KMS-11 (cell line): ENCODE measurements at regions not wholly inside any gene's neighbourhood (a gene's known extent, or its start where the extent isn't known, plus 50 kb on each side); places are given as distances from the start of the nearest gene placed in this dataset.

ENCODE experiments used
- H2AFZ ChIP-seq: fragments of 200-600 bp; sonication (generic); 2 replicates; pipeline ENCODE4 v1.6.1; 2016; ENCODE audit warnings: antibody characterized with exemption, mixed run types, low read depth
- H3K27ac ChIP-seq: fragments of 200-600 bp; sonication (generic); 2 replicates; pipeline ENCODE4 v1.6.1; 2016; ENCODE audit warnings: mild to moderate bottlenecking, mixed run types
- H3K27me3 ChIP-seq: fragments of 200-600 bp; sonication (generic); 2 replicates; pipeline ENCODE4 v1.6.1; 2017; ENCODE audit warnings: mild to moderate bottlenecking, low read depth, mixed run types, moderate library complexity; ENCODE audit not compliant: insufficient read depth
- H3K36me3 ChIP-seq: fragments of 200-600 bp; sonication (generic); 2 replicates; pipeline ENCODE4 v1.6.1; 2017; ENCODE audit warnings: mild to moderate bottlenecking, mixed run types; ENCODE audit not compliant: insufficient read depth
- H3K4me1 ChIP-seq: fragments of 200-600 bp; sonication (generic); 2 replicates; pipeline ENCODE4 v1.6.1; 2016; ENCODE audit warnings: mild to moderate bottlenecking, low read depth, mixed run types; ENCODE audit not compliant: poor library complexity, severe bottlenecking
- H3K4me2 ChIP-seq: fragments of 200-600 bp; sonication (generic); 2 replicates; pipeline ENCODE4 v1.7.0; 2016; ENCODE audit warnings: mild to moderate bottlenecking, mixed run types
- H3K4me3 ChIP-seq: fragments of 200-600 bp; sonication (generic); IDR thresholded peaks from 2 replicates; pipeline ENCODE4 v1.6.1; 2017; ENCODE audit warnings: low read depth, low read length, mixed read lengths; ENCODE audit not compliant: insufficient read depth
- H3K79me2 ChIP-seq: fragments of 200-600 bp; sonication (generic); 2 replicates; pipeline ENCODE4 v1.6.1; 2016; ENCODE audit warnings: low read depth, mixed run types; ENCODE audit not compliant: insufficient read depth
- H3K9ac ChIP-seq: fragments of 200-600 bp; sonication (generic); 2 replicates; pipeline ENCODE4 v1.6.1; 2016; ENCODE audit warnings: mild to moderate bottlenecking, mixed run types
- H4K20me1 ChIP-seq: fragments of 200-600 bp; sonication (generic); 2 replicates; pipeline ENCODE4 v1.6.1; 2016; ENCODE audit warnings: mild to moderate bottlenecking, mixed run types; ENCODE audit not compliant: insufficient read depth
- TF ChIP-seq, protein P1 (sequence below): fragments of 200-600 bp; sonication (generic); conservative IDR thresholded peaks from 2 replicates; pipeline ENCODE4 v1.6.1; 2017; ENCODE audit warnings: low read depth, mild to moderate bottlenecking, antibody characterized with exemption, low read length, moderate library complexity, mixed read lengths

DNA sequence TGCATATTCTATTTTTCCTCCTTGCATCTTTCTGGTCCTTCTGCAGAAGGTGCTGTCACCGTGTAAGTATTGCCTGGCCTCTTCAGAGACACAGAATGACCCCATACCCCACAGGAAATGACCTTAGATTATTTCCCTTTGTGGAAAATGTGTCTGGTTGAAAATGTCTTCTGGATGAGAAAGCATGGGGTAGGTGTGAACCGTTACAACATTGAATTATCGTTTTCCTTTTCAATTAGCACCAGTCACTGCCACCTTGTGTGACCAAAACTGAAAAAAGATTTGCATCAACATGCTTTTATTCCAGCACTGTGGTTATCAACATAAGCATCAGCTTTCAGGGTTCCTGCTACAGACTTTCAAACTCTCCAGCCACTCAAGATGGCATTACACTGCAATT is 58.0 kb upstream of the CELF2 start:
- TF ChIP-seq, protein P1, sequence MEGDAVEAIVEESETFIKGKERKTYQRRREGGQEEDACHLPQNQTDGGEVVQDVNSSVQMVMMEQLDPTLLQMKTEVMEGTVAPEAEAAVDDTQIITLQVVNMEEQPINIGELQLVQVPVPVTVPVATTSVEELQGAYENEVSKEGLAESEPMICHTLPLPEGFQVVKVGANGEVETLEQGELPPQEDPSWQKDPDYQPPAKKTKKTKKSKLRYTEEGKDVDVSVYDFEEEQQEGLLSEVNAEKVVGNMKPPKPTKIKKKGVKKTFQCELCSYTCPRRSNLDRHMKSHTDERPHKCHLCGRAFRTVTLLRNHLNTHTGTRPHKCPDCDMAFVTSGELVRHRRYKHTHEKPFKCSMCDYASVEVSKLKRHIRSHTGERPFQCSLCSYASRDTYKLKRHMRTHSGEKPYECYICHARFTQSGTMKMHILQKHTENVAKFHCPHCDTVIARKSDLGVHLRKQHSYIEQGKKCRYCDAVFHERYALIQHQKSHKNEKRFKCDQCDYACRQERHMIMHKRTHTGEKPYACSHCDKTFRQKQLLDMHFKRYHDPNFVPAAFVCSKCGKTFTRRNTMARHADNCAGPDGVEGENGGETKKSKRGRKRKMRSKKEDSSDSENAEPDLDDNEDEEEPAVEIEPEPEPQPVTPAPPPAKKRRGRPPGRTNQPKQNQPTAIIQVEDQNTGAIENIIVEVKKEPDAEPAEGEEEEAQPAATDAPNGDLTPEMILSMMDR: no peak

DNA sequence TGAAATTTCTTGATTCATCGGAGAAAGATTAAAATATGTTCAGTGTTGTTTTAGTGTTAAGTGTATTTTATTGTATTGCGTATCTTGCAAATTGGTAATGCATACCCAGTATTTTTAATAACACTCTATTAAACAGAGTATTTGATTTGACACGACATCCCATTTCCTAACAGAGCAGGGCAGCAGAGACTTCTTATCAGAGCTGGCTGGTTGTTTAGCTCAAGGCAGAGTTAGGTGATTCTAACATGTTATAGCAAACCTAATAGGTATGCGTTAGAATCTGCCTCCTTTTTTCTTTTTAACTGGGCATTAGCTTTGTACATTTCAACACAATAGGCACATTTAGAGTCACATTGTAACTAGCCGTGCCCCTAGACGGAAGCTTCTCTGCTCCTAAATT is 57.1 kb upstream of the CELF2 start:
- H3K4me2 ChIP-seq: no peak overlapping the region
- H3K4me3 ChIP-seq: no peak overlapping the region
- H2AFZ ChIP-seq: no peak overlapping the region
- H3K27me3 ChIP-seq: no peaks in the 10 kb centered on the region
- no peaks in the 10 kb centered on the region for H3K4me1 ChIP-seq
- H3K9ac ChIP-seq: no peak overlapping the region
- TF ChIP-seq, protein P1: no peak
- no peaks in the 10 kb centered on the region for H3K79me2 ChIP-seq
- no peak overlapping the region for H3K27ac ChIP-seq
- no peaks in the 10 kb centered on the region for H3K36me3 ChIP-seq
- no peaks in the 10 kb centered on the region for H4K20me1 ChIP-seq

More for the DNA sequence above, 58.0 kb upstream of the CELF2 start:
- H3K27me3 ChIP-seq: no peaks in the 10 kb centered on the region
- no peaks in the 10 kb centered on the region for H4K20me1 ChIP-seq
- no peak overlapping the region for H3K9ac ChIP-seq
- no peaks in the 10 kb centered on the region for H3K36me3 ChIP-seq
- H3K4me3 ChIP-seq: no peak overlapping the region
- H2AFZ ChIP-seq: no peak overlapping the region
- H3K27ac ChIP-seq: no peak overlapping the region
- no peaks in the 10 kb centered on the region for H3K79me2 ChIP-seq
- no peaks in the 10 kb centered on the region for H3K4me1 ChIP-seq
- no peak overlapping the region for H3K4me2 ChIP-seq

DNA sequence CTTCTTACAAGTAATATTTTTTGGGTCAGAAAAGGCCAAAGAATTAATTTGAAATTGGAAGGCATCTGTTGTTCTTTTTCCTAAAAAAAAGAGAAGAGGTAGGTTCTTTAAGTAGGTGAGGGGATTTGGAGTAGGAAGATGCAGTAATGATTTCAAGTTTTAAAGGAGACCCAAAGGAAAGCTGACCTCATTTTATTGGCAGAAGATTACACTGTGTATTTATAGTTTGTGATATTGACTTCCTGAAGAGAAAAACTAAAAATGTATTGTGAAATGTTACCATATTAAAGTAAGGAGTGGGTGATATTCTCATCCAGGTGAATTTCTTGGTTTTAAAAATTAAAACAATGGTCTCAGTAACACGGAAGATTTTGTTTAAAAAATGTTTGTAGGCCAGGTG is 56.6 kb upstream of the CELF2 start:
- H4K20me1 ChIP-seq: no peaks in the 10 kb centered on the region
- H3K27ac ChIP-seq: no peak overlapping the region
- H3K4me1 ChIP-seq: no peaks in the 10 kb centered on the region
- H3K4me3 ChIP-seq: no peak overlapping the region
- no peak overlapping the region for H3K9ac ChIP-seq
- H3K36me3 ChIP-seq: no peaks in the 10 kb centered on the region
- H2AFZ ChIP-seq: no peak overlapping the region
- no peaks in the 10 kb centered on the region for H3K27me3 ChIP-seq
- no peaks in the 10 kb centered on the region for H3K79me2 ChIP-seq
- no peak overlapping the region for H3K4me2 ChIP-seq
- TF ChIP-seq, protein P1: no peak

DNA sequence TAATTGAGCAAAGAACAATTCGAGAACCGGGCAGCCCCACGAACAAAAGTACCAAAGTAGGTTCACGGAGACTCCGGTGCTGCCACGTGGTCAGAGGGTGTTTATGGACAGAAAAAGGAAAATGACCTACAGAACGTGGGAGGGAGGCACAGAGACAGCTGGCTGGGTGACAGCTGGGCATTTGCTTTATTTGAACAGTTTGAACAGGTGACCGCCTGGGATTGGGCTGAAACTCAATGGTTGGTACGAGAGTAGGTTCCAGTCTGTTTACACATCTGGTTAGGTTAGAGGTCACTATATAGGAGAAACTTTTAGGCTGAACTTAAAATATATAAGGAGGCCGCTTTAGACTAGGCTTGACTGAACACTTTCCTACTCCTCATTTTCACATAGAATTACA is 50.6 kb upstream of the CELF2 start:
- H3K79me2 ChIP-seq: no peaks in the 10 kb centered on the region
- no peaks in the 10 kb centered on the region for H3K4me1 ChIP-seq
- H3K36me3 ChIP-seq: no peaks in the 10 kb centered on the region
- no peaks in the 10 kb centered on the region for H4K20me1 ChIP-seq
- H3K4me2 ChIP-seq: no peak overlapping the region
- H3K27me3 ChIP-seq: no peaks in the 10 kb centered on the region
- H2AFZ ChIP-seq: no peak overlapping the region
- H3K9ac ChIP-seq: no peak overlapping the region
- H3K27ac ChIP-seq: no peak overlapping the region
- TF ChIP-seq, protein P1: no peak
- no peak overlapping the region for H3K4me3 ChIP-seq
